Cardiac muscle cell (in vitro differentiated cells and primary cell): ENCODE measurements at regions not wholly inside any gene's neighbourhood (a gene's known extent, or its start where the extent isn't known, plus 50 kb on each side); places are given as distances from the start of the nearest gene placed in this dataset.

Experiments used
- DNase-seq, 2 donors: peaks; one replicate each; pipeline versions ENCODE4 v3.0.0 to v3.0.0-alpha.2; 2010 to 2017; ENCODE audit warnings: low read depth in 1 of 2, low spot score in 1 of 2
- H3K27ac ChIP-seq: fragments of 200-600 bp; sonication (generic); 2 replicates; pipeline ENCODE4 v1.5.1; 2016
- H3K27me3 ChIP-seq: fragments of 200-600 bp; sonication (generic); 2 replicates; pipeline ENCODE4 v1.6.0; 2016; ENCODE audit warnings: control low read depth
- H3K36me3 ChIP-seq: fragments of 200-600 bp; sonication (generic); 2 replicates; pipeline ENCODE4 v1.5.1; 2016; ENCODE audit warnings: control low read depth
- H3K4me1 ChIP-seq: fragments of 200-600 bp; sonication (generic); 2 replicates; pipeline ENCODE4 v1.8.1; 2017; ENCODE audit warnings: low read depth, mild to moderate bottlenecking, mixed run types
- H3K4me3 ChIP-seq: fragments of 200-600 bp; sonication (generic); 2 replicates; pipeline ENCODE4 v1.5.1; 2016; ENCODE audit warnings: mild to moderate bottlenecking
- H3K9me3 ChIP-seq: fragments of 200-600 bp; sonication (generic); 2 replicates; pipeline ENCODE4 v1.5.1; 2017; ENCODE audit warnings: low read depth, mild to moderate bottlenecking, control low read depth
- TF ChIP-seq, protein P1 (sequence below): IDR thresholded peaks from 2 replicates; pipeline ENCODE4 v1.5.1; 2012; ENCODE audit warnings: low read depth, mild to moderate bottlenecking, low read length

GRCh38 chr17:77495575-77495974 is 354.8 kb downstream of the SEC14L1 start:
- H3K4me3 ChIP-seq = no peak overlapping the region
- H3K9me3 ChIP-seq = no peaks in the 10 kb centered on the region
- peak overlapping the region; percentile 43 for H3K27ac ChIP-seq
- TF ChIP-seq, protein P1, sequence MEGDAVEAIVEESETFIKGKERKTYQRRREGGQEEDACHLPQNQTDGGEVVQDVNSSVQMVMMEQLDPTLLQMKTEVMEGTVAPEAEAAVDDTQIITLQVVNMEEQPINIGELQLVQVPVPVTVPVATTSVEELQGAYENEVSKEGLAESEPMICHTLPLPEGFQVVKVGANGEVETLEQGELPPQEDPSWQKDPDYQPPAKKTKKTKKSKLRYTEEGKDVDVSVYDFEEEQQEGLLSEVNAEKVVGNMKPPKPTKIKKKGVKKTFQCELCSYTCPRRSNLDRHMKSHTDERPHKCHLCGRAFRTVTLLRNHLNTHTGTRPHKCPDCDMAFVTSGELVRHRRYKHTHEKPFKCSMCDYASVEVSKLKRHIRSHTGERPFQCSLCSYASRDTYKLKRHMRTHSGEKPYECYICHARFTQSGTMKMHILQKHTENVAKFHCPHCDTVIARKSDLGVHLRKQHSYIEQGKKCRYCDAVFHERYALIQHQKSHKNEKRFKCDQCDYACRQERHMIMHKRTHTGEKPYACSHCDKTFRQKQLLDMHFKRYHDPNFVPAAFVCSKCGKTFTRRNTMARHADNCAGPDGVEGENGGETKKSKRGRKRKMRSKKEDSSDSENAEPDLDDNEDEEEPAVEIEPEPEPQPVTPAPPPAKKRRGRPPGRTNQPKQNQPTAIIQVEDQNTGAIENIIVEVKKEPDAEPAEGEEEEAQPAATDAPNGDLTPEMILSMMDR = no peak
- peaks cover 5% of the 10 kb centered on the region for H3K36me3 ChIP-seq
- H3K4me1 ChIP-seq = peaks cover 6% of the 10 kb centered on the region
- H3K27me3 ChIP-seq = no peaks in the 10 kb centered on the region
- DNase-seq = no peak

- TF ChIP-seq, protein P1 = no peak
- Histone ChIP-seq H3K27ac (no peak overlapping the region), H3K4me1 (peaks cover 6% of the 10 kb centered on the region), H3K36me3 (no peaks in the 10 kb centered on the region), H3K4me3 (no peak overlapping the region), H3K27me3 (no peaks in the 10 kb centered on the region), H3K9me3 (no peaks in the 10 kb centered on the region)
- DNase-seq = no peak
Measured at GRCh38 chr17:77496401-77496801, 355.6 kb downstream of the SEC14L1 start.

- Histone ChIP-seq H3K4me3 (no peak overlapping the region), H3K9me3 (no peaks in the 10 kb centered on the region), H3K27ac (no peak overlapping the region), H3K27me3 (no peaks in the 10 kb centered on the region), H3K36me3 (no peaks in the 10 kb centered on the region), H3K4me1 (peaks cover 6% of the 10 kb centered on the region)
- TF ChIP-seq, protein P1 = no peak
- no peak for DNase-seq
Measured at GRCh38 chr17:77496831-77497577, 356.2 kb downstream of the SEC14L1 start.

GRCh38 chr17:77497578-77497934 is 356.8 kb downstream of the SEC14L1 start:
- Histone ChIP-seq H3K4me3 (no peak overlapping the region), H3K27me3 (no peaks in the 10 kb centered on the region), H3K36me3 (no peaks in the 10 kb centered on the region), H3K4me1 (peaks cover 6% of the 10 kb centered on the region), H3K9me3 (no peaks in the 10 kb centered on the region), H3K27ac (no peak overlapping the region)
- no peak for DNase-seq
- TF ChIP-seq, protein P1 = no peak

DNA sequence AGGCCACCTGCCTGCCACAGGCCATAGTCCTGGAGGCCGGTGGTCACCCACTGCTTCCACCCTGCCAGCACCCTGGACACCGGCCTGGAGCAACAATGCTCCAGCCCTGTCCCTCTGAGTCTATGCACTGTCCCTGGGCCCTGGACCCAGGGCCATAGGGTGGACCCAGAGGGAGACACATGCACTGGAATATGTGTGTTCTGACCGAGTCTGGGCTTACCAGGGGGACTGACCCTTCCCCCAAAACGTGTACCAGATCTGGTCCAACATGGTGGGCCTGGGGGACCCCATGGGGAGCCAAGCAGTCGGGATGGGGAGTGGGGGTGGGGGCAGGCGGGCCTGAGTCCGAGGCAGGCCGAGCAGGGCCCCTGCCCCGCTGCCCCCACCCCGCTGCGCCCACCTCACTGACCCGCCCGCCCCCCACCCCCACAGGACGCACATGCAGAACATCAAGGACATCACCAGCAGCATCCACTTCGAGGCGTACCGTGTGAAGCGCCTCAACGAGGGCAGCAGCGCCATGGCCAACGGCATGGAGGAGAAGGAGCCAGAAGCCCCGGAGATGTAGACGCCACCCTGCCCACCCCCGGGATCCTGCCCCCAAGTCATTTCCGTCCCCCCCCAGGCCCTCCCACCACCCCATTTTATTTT is 357.4 kb downstream of the SEC14L1 start:
- H3K9me3 ChIP-seq = no peaks in the 10 kb centered on the region
- peaks cover 6% of the 10 kb centered on the region for H3K4me1 ChIP-seq
- no peaks in the 10 kb centered on the region for H3K36me3 ChIP-seq
- H3K27ac ChIP-seq = no peak overlapping the region
- H3K27me3 ChIP-seq = no peaks in the 10 kb centered on the region
- no peak for DNase-seq
- TF ChIP-seq, protein P1 = no peak
- H3K4me3 ChIP-seq = no peak overlapping the region
